Dermis microvascular lymphatic vessel endothelial cell (primary cell): ENCODE measurements at regions not wholly inside any gene's neighbourhood (a gene's known extent, or its start where the extent isn't known, plus 50 kb on each side); places are given as distances from the start of the nearest gene placed in this dataset.
"Not testable (repeated sequence)": the region's sequence is repeated elsewhere in the genome, so short reads cannot be mapped to it uniquely, and the experiment has no call there.

ENCODE experiments used
- DNase-seq, 2 donors: peaks; one replicate each; pipeline versions ENCODE4 v3.0.0 to v3.0.0-alpha.2; 2010; ENCODE audit warnings: low read depth in 2 of 2

GRCh38 chr3:15983693-15984092, 185.9 kb upstream of the ANKRD28 start:
- DNase-seq: no peak

DNA sequence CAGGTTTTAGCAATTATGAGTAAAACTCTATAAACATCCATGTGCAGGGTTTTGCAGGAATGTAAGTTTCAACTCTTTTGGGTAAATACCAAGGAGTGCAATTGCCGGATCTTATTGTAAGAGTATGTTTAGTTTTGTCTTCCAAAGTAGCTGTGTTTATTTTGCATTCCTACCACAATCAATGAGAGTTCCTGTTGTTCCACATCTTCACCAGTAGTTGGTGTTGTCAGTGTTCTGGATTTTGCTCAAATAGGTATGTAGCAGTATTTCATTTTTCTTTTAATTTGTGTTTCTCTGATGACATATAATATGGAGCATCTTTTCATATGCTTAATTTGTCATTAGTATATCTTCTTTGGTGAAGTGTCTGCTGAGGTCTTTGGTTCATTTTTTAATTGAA, 185.1 kb upstream of the GALNT15 start:
- peak in 1 of 2 donors; percentile 6 for DNase-seq

DNA sequence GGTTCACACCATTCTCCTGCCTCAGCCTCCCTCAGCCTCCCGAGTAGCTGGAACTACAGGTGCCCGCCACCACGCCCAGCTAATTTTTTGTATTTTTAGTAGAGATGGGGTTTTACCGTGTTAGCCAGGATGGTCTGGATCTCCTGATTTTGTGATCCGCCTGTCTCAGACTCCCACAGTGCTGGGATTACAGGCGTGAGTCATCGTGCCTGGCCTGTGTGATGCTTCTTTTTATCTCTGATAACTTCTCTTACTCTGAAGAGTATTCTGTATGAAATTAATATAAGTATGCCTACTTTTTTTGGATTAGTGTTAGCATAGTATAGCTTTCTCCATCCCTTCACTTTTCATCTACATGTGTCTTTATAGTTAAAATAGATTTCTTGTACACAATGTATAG, 180.8 kb upstream of the GALNT15 start:
- not testable (repeated sequence) for DNase-seq

GRCh38 chr3:15996496-15996895, 178.0 kb upstream of the GALNT15 start:
- not testable (repeated sequence) for DNase-seq

- DNase-seq: no peak
Observed at GRCh38 chr3:15997274-15997943, 177.1 kb upstream of the GALNT15 start.

DNA sequence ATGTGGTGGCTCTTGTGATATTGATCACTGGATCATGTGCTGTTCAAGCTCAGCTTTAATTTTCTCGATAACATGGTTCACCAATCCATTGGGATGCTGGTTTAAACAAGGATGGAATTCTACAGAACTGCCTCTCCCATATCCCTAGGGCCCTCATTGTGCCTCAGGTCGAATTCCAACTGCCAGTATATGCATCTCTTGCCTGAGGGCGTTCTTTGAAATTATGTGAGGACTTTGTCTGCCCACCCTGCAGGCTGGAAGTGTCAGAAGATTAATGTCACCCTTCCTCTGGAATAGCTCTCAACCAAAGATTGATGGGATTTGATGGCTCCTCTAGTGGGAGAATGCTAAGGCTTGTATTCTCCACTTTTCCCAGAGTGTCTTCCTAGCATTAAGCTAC, 175.6 kb upstream of the GALNT15 start:
- DNase-seq: no peak

- DNase-seq: no peak
Observed at GRCh38 chr3:16004812-16005211, 169.7 kb upstream of the GALNT15 start.

DNA sequence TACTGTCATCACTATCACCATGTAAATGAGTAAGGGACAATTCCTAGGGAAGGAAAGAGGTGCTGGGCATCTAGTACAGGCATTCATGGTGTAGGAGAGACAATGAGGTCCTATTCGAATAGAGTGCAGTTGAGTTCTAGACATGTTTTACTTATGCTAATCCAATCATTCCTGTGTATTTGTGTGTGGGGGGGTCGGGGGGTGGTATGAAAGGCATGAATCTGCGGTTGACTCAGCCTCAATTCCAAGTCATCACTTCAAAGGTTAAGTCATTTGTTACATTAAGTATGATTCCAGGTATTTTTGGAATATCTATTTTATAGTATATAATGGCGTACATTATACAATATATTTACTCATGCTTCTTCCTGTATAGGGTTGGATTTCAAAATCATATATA, 163.1 kb upstream of the GALNT15 start:
- no peak for DNase-seq

GRCh38 chr3:16012086-16012485, 162.4 kb upstream of the GALNT15 start:
- DNase-seq: no peak

DNA sequence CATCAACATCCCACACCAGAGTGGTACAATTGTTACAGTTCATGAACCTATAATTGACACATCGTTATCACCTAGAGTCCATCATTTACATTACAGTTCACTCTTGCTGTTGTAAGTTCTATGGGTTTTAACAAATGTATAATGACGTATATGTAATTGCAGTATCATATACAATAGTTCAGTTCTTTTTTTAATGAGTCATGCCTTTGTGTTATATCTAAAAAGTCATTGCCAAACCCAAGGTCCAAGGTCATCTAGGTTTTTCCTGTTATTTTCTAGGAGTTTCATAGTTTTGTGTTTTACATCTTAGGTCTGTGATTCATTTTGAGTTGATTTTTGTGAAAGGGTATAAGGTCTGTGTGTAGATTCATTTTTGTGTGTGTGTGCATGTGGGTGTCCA, 160.9 kb upstream of the GALNT15 start:
- DNase-seq: peak in 1 of 2 donors; percentile 66

- not testable (repeated sequence) for DNase-seq
Observed at GRCh38 chr3:16021801-16022200, 152.7 kb upstream of the GALNT15 start.

DNA sequence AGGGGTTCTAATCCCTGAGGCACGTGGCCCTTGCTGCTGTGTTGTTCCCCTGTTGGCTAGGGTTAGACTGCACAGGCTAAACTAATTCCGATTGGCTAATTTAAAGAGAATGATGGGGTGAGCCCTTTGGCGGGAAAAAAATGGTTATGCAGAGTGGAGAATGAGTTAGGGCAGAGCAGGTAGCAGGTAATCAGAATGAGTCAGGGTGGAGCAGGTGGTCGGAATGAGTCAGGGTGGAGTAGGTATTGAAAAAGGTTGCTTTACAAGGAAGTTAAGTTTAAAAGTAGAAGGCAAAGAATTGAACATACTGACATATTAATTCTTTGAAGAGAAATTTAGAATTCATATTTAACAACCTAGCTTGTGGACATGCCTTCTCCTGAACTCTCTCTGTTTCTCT, 150.6 kb upstream of the GALNT15 start:
- not testable (repeated sequence) for DNase-seq

DNA sequence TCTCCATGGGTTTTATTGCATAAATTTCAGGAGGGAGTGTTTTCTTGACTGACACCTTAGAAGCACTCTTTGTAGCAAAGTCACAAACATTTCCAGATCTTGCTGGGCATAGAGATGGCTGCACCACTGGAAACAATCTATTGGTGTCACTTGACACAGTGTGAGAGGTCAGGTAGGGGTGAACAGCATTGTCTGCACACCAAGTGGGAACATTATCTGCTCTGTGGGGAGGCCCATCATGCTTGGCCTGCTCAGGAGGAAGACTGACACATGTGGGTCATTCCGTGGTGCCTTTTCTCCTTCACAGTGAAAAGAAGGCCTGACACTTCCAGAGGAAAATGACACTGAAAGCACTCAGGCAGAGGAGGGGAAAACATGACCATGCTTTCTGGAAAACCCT, 149.9 kb upstream of the GALNT15 start:
- no peak for DNase-seq

DNA sequence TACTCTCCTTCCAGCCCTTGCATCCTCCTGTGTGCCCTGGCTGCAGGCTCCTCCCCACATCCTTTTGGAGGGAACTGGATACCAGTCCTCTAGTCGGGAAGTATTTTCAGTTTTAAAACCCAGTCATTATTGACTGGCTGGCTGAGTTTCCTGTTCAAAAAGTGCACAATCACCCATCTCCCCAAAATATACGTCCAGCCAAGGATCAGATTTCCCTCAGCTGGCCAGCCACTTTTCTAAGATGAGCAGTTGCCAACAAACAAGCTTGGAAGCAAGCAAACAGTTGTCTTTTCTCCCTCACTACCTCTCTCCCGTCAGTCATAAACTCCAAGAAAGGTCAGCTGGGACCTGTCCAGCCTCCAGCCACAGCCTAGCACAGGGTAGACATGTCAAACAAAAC, 147.7 kb upstream of the GALNT15 start:
- DNase-seq: no peak

GRCh38 chr3:16028604-16029003, 145.9 kb upstream of the GALNT15 start:
- DNase-seq: no peak

- no peak for DNase-seq
Observed at GRCh38 chr3:16030342-16030741, 144.1 kb upstream of the GALNT15 start.

DNA sequence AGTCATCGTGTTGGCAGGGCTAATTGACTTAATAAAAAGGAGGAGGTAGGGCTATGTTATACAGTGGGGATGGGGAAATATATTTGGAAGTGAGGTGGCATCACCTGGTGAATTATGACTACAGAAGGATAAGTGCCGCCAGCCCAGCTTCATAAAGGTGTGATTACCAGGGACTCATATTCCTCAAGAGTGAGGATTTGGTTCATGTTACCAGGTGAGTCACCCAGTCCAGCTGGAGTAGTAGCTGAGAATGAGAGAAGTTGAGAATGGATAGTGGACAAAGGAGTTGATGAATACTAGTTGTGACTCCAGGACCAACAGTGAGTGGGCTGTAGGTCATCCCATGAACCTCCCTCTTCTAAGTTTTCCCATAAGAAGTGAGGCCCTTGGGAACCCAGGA, 143.0 kb upstream of the GALNT15 start:
- DNase-seq: no peak

- DNase-seq: no peak
Observed at GRCh38 chr3:16033889-16034687, 140.4 kb upstream of the GALNT15 start.

- no peak for DNase-seq
Observed at GRCh38 chr3:16040991-16041390, 133.5 kb upstream of the GALNT15 start.

DNA sequence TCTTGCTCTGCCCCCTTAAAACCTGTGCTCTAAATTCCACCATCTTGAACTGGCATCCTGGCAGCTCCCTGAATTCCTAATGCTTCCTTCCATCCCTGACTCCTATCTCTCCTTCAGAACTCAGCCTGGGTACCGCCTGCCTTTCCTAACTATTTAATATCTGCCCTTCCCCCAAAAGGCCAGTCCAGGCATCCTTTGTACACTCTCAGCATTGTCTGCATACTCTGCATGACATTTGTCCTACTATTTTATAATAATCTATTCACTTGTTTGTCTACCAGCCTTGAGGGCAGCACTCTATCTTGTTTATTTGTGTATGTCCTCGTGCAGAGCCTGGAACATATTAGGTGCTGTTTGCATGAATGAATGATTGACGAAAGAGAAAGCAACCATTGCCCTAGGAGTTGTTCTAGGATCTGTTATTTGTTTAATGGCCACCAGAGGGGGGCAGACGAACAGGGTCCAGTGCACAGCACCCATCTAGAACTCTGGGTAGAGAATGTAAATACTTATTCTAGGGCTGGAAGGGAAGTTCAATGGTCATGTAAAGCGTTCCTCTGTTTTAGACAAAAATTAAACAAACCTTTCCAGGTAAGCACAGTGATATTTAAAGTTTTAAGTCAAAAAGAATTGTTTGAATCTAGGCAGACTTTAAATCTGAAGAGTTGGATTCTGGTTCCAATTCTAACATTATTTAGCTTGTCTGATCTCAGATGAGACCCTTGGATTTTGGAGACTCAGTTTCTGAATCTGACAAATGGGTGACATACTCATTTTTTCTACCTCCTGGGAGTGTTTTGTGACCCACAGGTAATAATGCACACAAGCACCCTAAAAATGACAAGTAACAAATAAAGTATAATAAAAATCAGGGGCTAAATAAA, 125.8 kb upstream of the GALNT15 start:
- DNase-seq: peak; percentile 71 to 84

- DNase-seq: peak; percentile 40 to 86
Observed at GRCh38 chr3:16050641-16051467, 123.6 kb upstream of the GALNT15 start.
